NCI-H2196 (cell line): ENCODE measurements at regions not wholly inside any gene's neighbourhood (a gene's known extent, or its start where the extent isn't known, plus 50 kb on each side); places are given as distances from the start of the nearest gene placed in this dataset.
"Not testable (repeated sequence)": the region's sequence is repeated elsewhere in the genome, so short reads cannot be mapped to it uniquely, and the experiment has no call there.

ENCODE experiments used
- DNase-seq: peaks from one replicate; lab custom pipeline; 2025; ENCODE audit not compliant: unreplicated experiment; lab: John Stamatoyannopoulos, UW

- no peak for DNase-seq
These were observed 233.0 kb downstream of the PTN start for GRCh38 chr7:137110535-137110934.

GRCh38 chr7:137110091-137110509, 233.4 kb downstream of the PTN start:
- DNase-seq: no peak

GRCh38 chr7:137107802-137108201, 235.7 kb downstream of the PTN start:
- not testable (repeated sequence) for DNase-seq

GRCh38 chr7:137103526-137103925, 235.1 kb downstream of the CHRM2 start:
- DNase-seq: not testable (repeated sequence)

- no peak for DNase-seq
These were observed 228.7 kb downstream of the CHRM2 start for GRCh38 chr7:137097111-137097510.

GRCh38 chr7:137096607-137097006, 228.2 kb downstream of the CHRM2 start:
- no peak for DNase-seq

- no peak for DNase-seq
These were observed 224.7 kb downstream of the CHRM2 start for GRCh38 chr7:137093198-137093597.

GRCh38 chr7:137091396-137091795, 222.9 kb downstream of the CHRM2 start:
- no peak for DNase-seq

- no peak for DNase-seq
These were observed 218.4 kb downstream of the CHRM2 start for GRCh38 chr7:137086896-137087295.

- no peak for DNase-seq
These were observed 216.3 kb downstream of the CHRM2 start for GRCh38 chr7:137084607-137085380.

- DNase-seq: no peak
These were observed 213.9 kb downstream of the CHRM2 start for GRCh38 chr7:137082391-137082790.

- no peak for DNase-seq
These were observed 213.1 kb downstream of the CHRM2 start for GRCh38 chr7:137081321-137082093.

GRCh38 chr7:137080516-137081203, 212.2 kb downstream of the CHRM2 start:
- no peak for DNase-seq

GRCh38 chr7:137078781-137079180, 210.3 kb downstream of the CHRM2 start:
- no peak for DNase-seq

GRCh38 chr7:137074391-137075030, 206.1 kb downstream of the CHRM2 start:
- DNase-seq: no peak

GRCh38 chr7:137073571-137074325, 205.3 kb downstream of the CHRM2 start:
- DNase-seq: no peak
